ENCODE measurements at regions not wholly inside any gene's neighbourhood (a gene's known extent, or its start where the extent isn't known, plus 50 kb on each side); places are given as distances from the start of the nearest gene placed in this dataset.

GRCh38 chr18:73220663-73221062, 352.9 kb upstream of the NETO1 start:
- no peak for DNase-seq (ENCODE audit: low read depth)

DNA sequence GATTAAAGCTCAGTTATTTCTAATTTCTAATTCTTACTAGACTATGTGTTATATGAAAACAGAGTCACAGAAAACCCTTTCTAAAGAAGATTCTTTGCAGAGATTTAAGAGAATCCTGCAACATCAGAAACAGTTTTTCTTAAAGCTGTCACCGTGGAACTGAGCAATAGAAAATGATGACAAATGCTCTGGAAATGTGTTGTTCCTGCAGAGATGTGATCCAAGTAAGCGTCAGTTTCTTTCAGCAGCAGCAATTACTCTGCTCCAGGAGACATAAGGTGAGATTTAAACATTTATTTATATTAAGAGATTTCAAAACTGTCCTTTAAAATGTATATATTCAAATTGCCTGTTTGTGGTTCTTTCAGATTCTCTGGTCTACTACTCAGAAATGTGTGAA, 350.5 kb upstream of the NETO1 start:
- no peak for DNase-seq (ENCODE audit: low read depth)

DNA sequence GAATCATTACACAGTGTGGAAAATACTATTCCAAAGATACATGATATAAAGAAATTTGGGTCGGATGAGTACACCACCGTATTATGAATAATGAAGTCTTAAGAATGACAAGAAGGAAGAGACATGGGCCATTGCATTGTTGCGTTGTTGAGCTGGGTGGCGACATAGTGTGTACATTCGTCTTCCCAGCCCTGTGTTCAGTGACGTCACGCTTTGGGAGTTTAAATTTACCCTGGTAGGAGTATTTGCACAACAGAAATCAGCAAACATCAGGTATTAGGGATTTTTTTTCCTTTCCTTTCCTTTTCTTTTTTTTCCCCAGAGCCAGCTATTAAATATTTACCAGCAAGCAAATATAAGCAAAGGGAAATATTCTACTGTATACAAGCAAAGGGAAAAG, 347.2 kb upstream of the NETO1 start:
- no peak for DNase-seq (ENCODE audit: low read depth)

DNA sequence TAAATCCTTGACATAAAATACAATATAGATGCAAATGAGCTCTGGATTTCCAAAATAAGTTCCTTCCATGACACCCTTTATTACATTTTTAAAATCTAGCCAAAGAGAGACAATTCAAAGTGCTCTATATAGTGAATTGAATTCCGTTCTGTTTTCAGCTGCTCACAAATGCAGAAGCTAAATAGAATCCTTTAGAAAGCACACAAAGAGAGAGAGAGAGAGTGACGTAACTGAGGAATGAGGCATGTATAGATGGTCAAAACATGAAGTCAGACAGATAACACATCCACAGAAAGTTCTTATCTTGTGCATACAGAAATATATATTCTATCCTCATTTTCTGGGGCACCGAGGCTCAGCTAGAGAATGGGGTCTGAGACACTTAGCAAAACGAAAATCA, 344.7 kb upstream of the NETO1 start:
- DNase-seq (ENCODE audit: low read depth), result no peak

DNA sequence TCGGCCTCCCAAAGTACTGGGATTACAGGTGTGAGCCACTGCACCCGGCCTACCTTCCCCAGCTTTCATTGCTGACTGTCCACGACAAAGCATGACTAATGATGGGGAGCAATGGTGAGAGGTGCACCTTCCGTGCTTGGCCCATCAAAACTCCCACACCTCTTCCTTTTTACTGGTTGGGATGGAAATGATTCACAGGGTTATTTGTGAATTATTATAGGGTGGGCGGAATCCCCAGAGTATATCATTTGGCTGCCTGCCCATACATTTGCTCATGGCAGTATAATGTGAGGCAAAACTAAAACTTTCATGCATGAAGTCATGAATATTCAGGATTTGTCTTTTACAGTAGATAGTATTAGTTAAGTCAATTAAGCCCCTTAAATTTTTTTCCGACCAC, 334.2 kb upstream of the NETO1 start:
- no peak for DNase-seq (ENCODE audit: low read depth)

DNA sequence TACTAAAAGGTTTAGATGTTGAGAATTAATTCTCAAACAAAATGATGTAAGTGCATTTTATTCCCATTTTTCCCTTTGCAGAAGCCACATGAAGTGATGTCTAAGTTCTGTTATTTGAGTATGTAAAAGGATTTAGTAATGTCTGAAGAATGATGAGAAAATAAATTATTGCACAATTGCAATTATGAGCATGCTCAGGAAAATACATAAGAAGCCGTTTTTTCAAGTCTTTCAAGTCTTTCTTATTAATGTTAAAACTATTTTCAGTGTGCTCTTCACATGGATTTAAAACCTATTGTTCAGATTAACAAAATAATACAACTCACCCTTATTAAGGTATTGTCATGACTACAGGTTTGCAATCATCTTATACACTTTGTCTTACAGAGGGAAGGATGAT, 331.4 kb upstream of the NETO1 start:
- DNase-seq (ENCODE audit: low read depth), result peak; percentile 43

DNA sequence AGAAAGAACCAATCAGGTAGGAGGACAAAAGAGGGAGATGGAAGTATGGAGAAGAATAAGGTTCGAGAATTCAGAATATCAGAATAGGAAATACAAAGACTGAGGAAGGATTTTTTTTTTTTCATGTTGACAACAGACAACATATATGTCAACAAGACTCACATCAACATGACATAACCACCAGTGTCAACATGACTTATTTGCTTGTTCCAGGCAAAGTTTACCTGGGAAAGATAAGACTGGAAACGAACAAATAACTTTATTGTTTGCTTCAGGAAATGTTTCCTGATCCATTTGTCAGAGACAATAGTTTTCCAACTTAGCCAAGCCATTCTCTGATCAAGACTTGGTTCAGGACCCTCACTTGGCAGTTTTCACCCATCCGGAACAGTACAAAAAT, 321.9 kb upstream of the NETO1 start:
- DNase-seq (ENCODE audit: low read depth), result no peak

DNA sequence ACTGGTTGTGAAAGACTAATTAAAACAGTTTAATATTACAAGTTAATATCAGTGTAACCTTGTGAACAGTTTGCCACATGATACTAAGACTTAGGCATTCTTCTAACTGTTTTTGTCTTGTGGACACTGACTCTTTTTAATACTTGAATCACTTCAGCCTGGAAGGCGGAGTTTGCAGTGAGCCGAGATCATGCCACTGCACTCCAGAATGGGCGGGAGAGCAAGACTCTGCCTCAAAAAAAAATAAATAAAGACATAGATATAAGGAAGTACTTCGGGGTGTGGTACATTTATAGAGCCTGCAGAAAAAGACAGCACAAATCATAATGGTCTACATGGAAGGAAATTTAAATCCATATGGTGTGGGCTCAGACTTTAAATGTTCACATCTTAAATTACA, 300.4 kb upstream of the NETO1 start:
- DNase-seq (ENCODE audit: low read depth), result no peak

- DNase-seq (ENCODE audit: low read depth), result no peak
Observed at GRCh38 chr18:73164430-73164829, 296.6 kb upstream of the NETO1 start.

- DNase-seq (ENCODE audit: low read depth), result no peak
Observed at GRCh38 chr18:73163236-73163635, 295.4 kb upstream of the NETO1 start.

- no peak for DNase-seq (ENCODE audit: low read depth)
Observed at GRCh38 chr18:73156117-73156516, 288.3 kb upstream of the NETO1 start.

- DNase-seq (ENCODE audit: low read depth), result peak; percentile 73
Observed at GRCh38 chr18:73153271-73153670, 285.5 kb upstream of the NETO1 start.

GRCh38 chr18:73151086-73151485, 283.3 kb upstream of the NETO1 start:
- peak; percentile 73 for DNase-seq (ENCODE audit: low read depth)

DNA sequence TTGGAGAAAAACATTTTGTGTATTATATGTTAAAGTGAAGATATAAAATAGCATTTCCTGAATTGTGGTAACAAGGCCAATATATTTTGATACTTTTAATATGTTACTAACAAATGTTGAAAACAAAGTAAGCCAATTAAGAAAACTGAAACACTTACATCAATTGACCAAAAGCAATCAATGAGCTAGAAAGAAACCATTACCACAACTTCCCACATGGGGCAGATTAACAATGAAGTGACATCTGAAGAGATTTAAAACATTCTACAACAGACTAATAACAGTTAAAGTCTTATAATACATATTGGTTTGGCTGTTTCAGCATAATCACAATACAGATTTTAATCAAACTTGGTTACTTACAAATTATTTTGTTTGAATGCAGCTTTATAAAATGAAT, 282.4 kb upstream of the NETO1 start:
- DNase-seq (ENCODE audit: low read depth), result no peak

- DNase-seq (ENCODE audit: low read depth), result no peak
Observed at GRCh38 chr18:73147590-73147989, 279.8 kb upstream of the NETO1 start.

DNA sequence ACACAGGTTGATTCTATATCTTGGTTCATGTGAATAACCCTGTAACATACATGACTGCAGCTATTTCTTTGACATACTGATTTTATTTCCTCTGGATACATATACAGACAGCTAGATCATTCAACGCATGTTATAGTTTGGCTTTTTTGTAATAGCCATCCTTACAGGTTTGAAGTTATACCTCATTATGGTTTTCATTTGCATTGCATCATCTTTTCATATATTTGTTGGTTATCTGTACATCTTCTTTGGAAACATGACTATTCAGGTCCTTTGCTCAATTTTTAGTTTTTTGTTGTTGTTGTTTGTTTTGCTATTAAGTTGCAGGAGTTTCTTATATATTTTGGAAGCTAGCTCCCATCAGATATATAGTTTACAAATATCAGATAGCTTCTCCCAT, 276.2 kb upstream of the NETO1 start:
- no peak for DNase-seq (ENCODE audit: low read depth)

- peak; percentile 17 for DNase-seq (ENCODE audit: low read depth)
Observed at GRCh38 chr18:73136134-73136533, 268.3 kb upstream of the NETO1 start.

GRCh38 chr18:73124175-73124574, 256.4 kb upstream of the NETO1 start:
- DNase-seq (ENCODE audit: low read depth), result peak; percentile 11

- no peak for DNase-seq (ENCODE audit: low read depth)
Observed at GRCh38 chr18:73121207-73121606, 253.4 kb upstream of the NETO1 start.

- no peak for DNase-seq (ENCODE audit: low read depth)
Observed at GRCh38 chr18:73120626-73121025, 252.8 kb upstream of the NETO1 start.

GRCh38 chr18:73119574-73119973, 251.8 kb upstream of the NETO1 start:
- no peak for DNase-seq (ENCODE audit: low read depth)

DNA sequence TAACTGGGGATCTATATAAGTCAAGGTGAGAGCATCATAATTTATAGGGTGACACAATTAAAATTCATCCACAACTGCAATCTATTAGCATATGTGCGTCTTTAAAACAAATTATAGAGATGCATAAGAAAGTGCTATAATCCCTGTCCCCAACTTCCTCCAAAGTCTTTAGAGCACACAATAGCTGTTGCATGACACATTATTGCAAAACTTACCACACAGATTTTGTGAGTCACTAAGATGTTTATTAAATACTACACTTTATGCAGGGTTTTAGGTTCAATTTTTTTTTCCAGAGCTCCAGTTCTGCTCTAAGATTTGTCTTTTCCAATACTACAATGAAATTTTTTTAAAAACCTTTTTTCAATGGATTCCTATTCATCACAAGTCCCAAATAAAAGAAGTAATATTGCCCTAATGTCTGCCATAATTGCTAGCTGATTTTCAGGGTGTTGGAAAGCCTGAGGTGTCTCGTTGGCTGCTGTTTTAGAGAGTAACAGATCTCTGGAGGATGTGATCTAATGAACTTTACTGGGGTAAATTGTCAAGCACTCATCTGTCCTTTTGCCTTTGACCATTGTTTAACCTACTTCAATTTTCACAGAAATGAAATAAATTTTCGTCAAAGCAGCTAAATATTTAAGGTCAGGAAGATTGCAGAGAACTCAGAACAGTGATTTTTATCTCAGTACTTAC, 250.5 kb upstream of the NETO1 start:
- peak; percentile 67 for DNase-seq (ENCODE audit: low read depth)

- DNase-seq (ENCODE audit: low read depth), result no peak
Observed at GRCh38 chr18:73110307-73110706, 242.5 kb upstream of the NETO1 start.

DNA sequence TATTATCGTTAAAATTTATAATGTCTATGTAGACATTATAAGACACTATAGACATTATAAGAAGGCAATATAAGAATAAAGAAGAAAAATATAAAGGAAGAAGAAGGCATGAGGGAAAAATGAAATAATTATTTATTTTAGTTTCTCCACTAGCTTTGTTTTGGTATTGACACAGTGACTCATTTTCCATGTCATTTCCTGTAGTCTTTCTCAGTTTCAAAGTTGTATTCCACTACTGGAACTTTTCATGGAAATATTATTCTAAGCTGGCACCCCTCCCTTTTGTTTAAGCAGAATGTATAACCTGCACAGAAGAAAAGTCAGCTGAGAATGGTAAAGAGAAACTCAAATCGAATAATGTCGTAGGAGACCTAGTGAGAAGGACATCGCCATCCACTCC, 234.2 kb upstream of the NETO1 start:
- DNase-seq (ENCODE audit: low read depth), result peak; percentile 27

DNA sequence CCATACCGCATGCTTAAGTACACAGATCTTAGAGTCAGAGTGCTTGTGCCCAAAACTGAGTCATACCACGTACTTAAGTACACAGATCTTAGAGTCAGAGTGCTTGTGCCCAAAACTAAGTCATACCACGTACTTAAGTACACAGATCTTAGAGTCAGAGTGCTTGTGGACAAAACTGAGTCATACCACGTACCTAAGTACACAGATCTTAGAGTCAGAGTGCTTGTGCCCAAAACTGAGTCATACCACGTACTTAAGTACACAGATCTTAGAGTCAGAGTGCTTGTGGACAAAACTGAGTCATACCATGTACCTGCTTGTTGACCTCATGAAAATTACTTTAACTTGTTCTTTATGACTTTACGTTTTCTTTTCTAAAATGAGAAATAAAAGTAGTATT, 233.7 kb upstream of the NETO1 start:
- peak; percentile 11 for DNase-seq (ENCODE audit: low read depth)

Data from EH (cell line).